Fibroblast of lung (primary cell): ENCODE measurements at regions not wholly inside any gene's neighbourhood (a gene's known extent, or its start where the extent isn't known, plus 50 kb on each side); places are given as distances from the start of the nearest gene placed in this dataset.

Source experiments
- DNase-seq, 2 donors: peaks; one replicate each; pipeline versions ENCODE4 v3.0.0 to v3.0.0-alpha.2; 2010; ENCODE audit warnings: low read depth in 2 of 2
- H2AFZ ChIP-seq: 2 replicates; pipeline ENCODE4 v1.5.1; 2012; ENCODE audit warnings: low read length, control low read depth, inconsistent platforms
- H3K27ac ChIP-seq: 2 replicates; pipeline ENCODE4 v1.5.1; 2011; ENCODE audit warnings: low read length, control low read depth; ENCODE audit not compliant: insufficient read depth
- H3K27me3 ChIP-seq: 2 replicates; pipeline ENCODE4 v1.5.1; 2011; ENCODE audit warnings: mild to moderate bottlenecking, low read length; ENCODE audit not compliant: control insufficient read depth, insufficient read depth
- H3K36me3 ChIP-seq: 2 replicates; pipeline ENCODE4 v1.5.1; 2011; ENCODE audit warnings: low read length; ENCODE audit not compliant: control insufficient read depth, insufficient read depth
- H3K4me1 ChIP-seq: 2 replicates; pipeline ENCODE4 v1.5.1; 2011; ENCODE audit warnings: low read length; ENCODE audit not compliant: control insufficient read depth, insufficient read depth; ENCODE audit errors: extremely low read depth
- H3K4me2 ChIP-seq: 2 replicates; pipeline ENCODE4 v1.5.1; 2011; ENCODE audit warnings: low read length, control low read depth; ENCODE audit not compliant: insufficient read depth; ENCODE audit errors: extremely low read depth
- H3K4me3 ChIP-seq, 4 experiments: fragments of 200-600 bp in 1 of 4; sonication (generic) in 1 of 4; replicated peaks in 1 of 4; 2 replicates each; pipeline ENCODE4 v1.5.1; 2011 to 2016; ENCODE audit warnings: low read length in 4 of 4, low read depth in 3 of 4, mild to moderate bottlenecking in 3 of 4, control low read depth in 2 of 4, inconsistent platforms in 1 of 4, mixed read lengths in 1 of 4; ENCODE audit not compliant: insufficient read depth in 1 of 4; ENCODE audit errors: control extremely low read depth in 1 of 4
- H3K79me2 ChIP-seq: 2 replicates; pipeline ENCODE4 v1.5.1; 2012; ENCODE audit warnings: mild to moderate bottlenecking, low read length, inconsistent platforms; ENCODE audit not compliant: control insufficient read depth, insufficient read depth
- H3K9ac ChIP-seq: 2 replicates; pipeline ENCODE4 v1.5.1; 2011; ENCODE audit warnings: mild to moderate bottlenecking, low read length, control low read depth; ENCODE audit not compliant: insufficient read depth
- H3K9me3 ChIP-seq: 2 replicates; pipeline ENCODE4 v1.5.1; 2012; ENCODE audit warnings: low read depth, low read length; ENCODE audit not compliant: control insufficient read depth, insufficient read depth
- H4K20me1 ChIP-seq: 2 replicates; pipeline ENCODE4 v1.5.1; 2011; ENCODE audit warnings: low read length; ENCODE audit not compliant: control insufficient read depth, insufficient read depth; ENCODE audit errors: extremely low read depth
- EZH2 ChIP-seq: IDR thresholded peaks from 2 replicates; pipeline ENCODE4 v1.5.1; 2012; ENCODE audit warnings: low read length, control low read depth, mild to moderate bottlenecking; ENCODE audit errors: missing control alignments
- TF ChIP-seq, protein P1 (sequence below), 2 donors: IDR thresholded peaks in 1 of 2; conservative IDR thresholded peaks in 1 of 2; 1 replicate in 1 of 2; 2 replicates in 1 of 2; pipeline ENCODE4 v1.5.1; 2011 to 2012; ENCODE audit warnings: low read length in 2 of 2, control low read depth in 1 of 2, inconsistent platforms in 1 of 2, low read depth in 1 of 2, mild to moderate bottlenecking in 1 of 2

DNA sequence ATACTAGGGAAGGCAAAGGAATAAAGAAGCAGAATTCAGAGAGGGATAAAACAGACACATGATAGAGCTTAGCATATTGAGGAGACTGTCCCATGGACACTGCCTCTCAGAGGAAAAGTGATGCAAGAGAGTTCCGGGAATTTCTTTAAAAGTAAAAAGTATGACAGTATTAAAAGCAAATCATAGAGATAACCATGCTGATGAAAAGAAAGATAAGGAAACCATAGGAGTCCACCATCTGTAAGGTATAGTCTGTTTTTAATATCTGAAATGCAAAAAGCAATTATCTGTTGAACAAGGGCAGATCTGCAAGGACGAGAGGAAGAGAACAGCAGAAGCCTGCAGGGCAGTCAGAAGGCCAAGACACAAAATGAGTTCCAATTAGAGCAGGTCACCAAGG is 495.9 kb upstream of the GOLIM4 start:
- Histone ChIP-seq H3K9me3 (no peaks in the 10 kb centered on the region), H3K36me3 (no peaks in the 10 kb centered on the region), H2AFZ (no peak overlapping the region), H4K20me1 (no peaks in the 10 kb centered on the region), H3K9ac (no peak overlapping the region), H3K4me3 (no peak overlapping the region), H3K79me2 (no peaks in the 10 kb centered on the region), H3K4me2 (no peak overlapping the region), H3K27me3 (no peaks in the 10 kb centered on the region), H3K4me1 (no peaks in the 10 kb centered on the region), H3K27ac (no peak overlapping the region)
- DNase-seq = no peak
- TF ChIP-seq EZH2 = no peak
- TF ChIP-seq, protein P1, sequence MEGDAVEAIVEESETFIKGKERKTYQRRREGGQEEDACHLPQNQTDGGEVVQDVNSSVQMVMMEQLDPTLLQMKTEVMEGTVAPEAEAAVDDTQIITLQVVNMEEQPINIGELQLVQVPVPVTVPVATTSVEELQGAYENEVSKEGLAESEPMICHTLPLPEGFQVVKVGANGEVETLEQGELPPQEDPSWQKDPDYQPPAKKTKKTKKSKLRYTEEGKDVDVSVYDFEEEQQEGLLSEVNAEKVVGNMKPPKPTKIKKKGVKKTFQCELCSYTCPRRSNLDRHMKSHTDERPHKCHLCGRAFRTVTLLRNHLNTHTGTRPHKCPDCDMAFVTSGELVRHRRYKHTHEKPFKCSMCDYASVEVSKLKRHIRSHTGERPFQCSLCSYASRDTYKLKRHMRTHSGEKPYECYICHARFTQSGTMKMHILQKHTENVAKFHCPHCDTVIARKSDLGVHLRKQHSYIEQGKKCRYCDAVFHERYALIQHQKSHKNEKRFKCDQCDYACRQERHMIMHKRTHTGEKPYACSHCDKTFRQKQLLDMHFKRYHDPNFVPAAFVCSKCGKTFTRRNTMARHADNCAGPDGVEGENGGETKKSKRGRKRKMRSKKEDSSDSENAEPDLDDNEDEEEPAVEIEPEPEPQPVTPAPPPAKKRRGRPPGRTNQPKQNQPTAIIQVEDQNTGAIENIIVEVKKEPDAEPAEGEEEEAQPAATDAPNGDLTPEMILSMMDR (conservative IDR thresholded peaks at IDR 0.05 in 1 of 2, IDR thresholded peaks at IDR 0.05 in 1 of 2; ENCODE audit: low read depth in 1 of 2, low read length in 2 of 2) = no peak

DNA sequence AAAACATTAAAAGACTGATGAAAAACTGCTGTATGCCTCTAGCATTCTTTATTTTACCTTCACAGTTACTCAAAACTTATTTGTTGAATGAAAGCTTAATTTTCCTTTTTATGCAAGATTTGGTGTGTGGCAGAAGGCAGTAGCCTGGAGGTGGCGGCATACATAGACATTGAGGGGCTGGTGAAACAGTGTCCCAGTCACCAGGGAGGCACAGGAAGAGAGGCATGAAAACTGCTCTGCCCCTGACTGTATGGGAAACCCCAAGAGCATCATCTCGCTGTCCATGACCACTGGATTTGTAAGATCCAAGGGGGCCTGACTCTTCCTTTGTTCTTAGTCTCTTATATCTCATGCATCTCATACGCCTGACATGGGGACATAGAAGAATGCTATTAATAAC is 493.7 kb upstream of the GOLIM4 start:
- Histone ChIP-seq H3K4me1 (no peaks in the 10 kb centered on the region), H3K9ac (no peak overlapping the region), H3K27ac (no peak overlapping the region), H3K4me3 (no peak overlapping the region), H3K36me3 (no peaks in the 10 kb centered on the region), H3K4me2 (no peak overlapping the region), H3K27me3 (no peaks in the 10 kb centered on the region), H3K79me2 (no peaks in the 10 kb centered on the region), H4K20me1 (no peaks in the 10 kb centered on the region), H3K9me3 (no peaks in the 10 kb centered on the region), H2AFZ (no peak overlapping the region)
- no peak for DNase-seq
- TF ChIP-seq, protein P1 (conservative IDR thresholded peaks at IDR 0.05 in 1 of 2, IDR thresholded peaks at IDR 0.05 in 1 of 2; ENCODE audit: low read depth in 1 of 2, low read length in 2 of 2) = no peak
- TF ChIP-seq EZH2 = no peak

DNA sequence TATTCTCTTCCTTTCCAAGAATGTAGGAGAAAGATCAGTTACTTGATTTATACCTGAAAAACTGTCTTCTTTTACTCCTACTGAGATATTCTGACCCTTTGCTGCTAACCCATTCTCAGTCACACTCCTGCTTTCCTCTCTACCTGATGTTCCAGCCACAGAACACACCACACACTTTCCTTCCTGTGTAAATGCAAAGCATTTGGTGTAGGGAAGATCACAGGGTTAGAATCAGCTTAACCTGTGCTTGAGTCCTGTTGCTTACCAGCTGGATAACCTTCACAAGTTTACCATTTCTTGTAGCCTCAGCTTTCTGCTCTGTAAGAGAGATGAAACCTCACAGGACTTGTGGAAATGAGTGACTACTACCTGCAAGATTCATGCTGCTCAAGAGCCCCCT is 489.8 kb upstream of the GOLIM4 start:
- Histone ChIP-seq H3K27ac (no peak overlapping the region), H3K79me2 (no peaks in the 10 kb centered on the region), H3K9me3 (no peaks in the 10 kb centered on the region), H3K4me2 (no peak overlapping the region), H3K4me3 (no peak overlapping the region), H3K9ac (no peak overlapping the region), H3K4me1 (no peaks in the 10 kb centered on the region), H2AFZ (no peak overlapping the region), H3K27me3 (no peaks in the 10 kb centered on the region), H4K20me1 (no peaks in the 10 kb centered on the region), H3K36me3 (no peaks in the 10 kb centered on the region)
- no peak for TF ChIP-seq EZH2
- TF ChIP-seq, protein P1 (conservative IDR thresholded peaks at IDR 0.05 in 1 of 2, IDR thresholded peaks at IDR 0.05 in 1 of 2; ENCODE audit: low read depth in 1 of 2, low read length in 2 of 2) = no peak
- no peak for DNase-seq
